Gastrocnemius medialis (tissue), 4 donors: ENCODE measurements at regions not wholly inside any gene's neighbourhood (a gene's known extent, or its start where the extent isn't known, plus 50 kb on each side); places are given as distances from the start of the nearest gene placed in this dataset.
"Not testable (repeated sequence)": the region's sequence is repeated elsewhere in the genome, so short reads cannot be mapped to it uniquely, and the experiment has no call there.

Source experiments
- ATAC-seq, 2 donors: fragments of 150-250 bp; one replicate each; pipeline ENCODE4 v1.9.1; 2016
- DNase-seq, 2 donors: peaks; one replicate each; pipeline ENCODE4 v3.0.0-alpha.2; 2019
- H3K27ac ChIP-seq, 4 donors: fragments of 200-600 bp; sonication (generic); 1 replicate in 1 of 4; 2 replicates in 3 of 4; pipeline ENCODE4 v1.5.1; 2016 to 2018; ENCODE audit warnings: mild to moderate bottlenecking in 2 of 4, moderate library complexity in 1 of 4
- H3K27me3 ChIP-seq, 3 donors: fragments of 200-600 bp; sonication (generic) in 2 of 3; 1 replicate in 1 of 3; 2 replicates in 2 of 3; pipeline versions ENCODE4 v1.5.1 to v1.6.0; 2016 to 2019; ENCODE audit warnings: mild to moderate bottlenecking in 1 of 3, moderate library complexity in 1 of 3
- H3K36me3 ChIP-seq, 2 donors: fragments of 200-600 bp; sonication (generic) in 1 of 2; one replicate each; pipeline ENCODE4 v1.5.1; 2017 to 2018
- H3K4me1 ChIP-seq, 2 donors: fragments of 200-600 bp; sonication (generic) in 1 of 2; one replicate each; pipeline ENCODE4 v1.5.1; 2016 to 2017; ENCODE audit warnings: mild to moderate bottlenecking in 2 of 2
- H3K4me3 ChIP-seq, 4 donors: fragments of 200-600 bp; sonication (generic) in 3 of 4; 1 replicate in 1 of 4; 2 replicates in 3 of 4; pipeline ENCODE4 v1.5.1; 2016 to 2019; ENCODE audit warnings: mild to moderate bottlenecking in 2 of 4
- H3K9me3 ChIP-seq, 3 donors: fragments of 200-600 bp; sonication (generic) in 2 of 3; 1 replicate in 1 of 3; 2 replicates in 2 of 3; pipeline ENCODE4 v1.5.1; 2016 to 2019
- CTCF ChIP-seq, 5 experiments: fragments of 450-650 bp in 3 of 5; fragments of 200-600 bp in 2 of 5; sonication (generic) in 2 of 5; IDR thresholded peaks in 4 of 5; conservative IDR thresholded peaks in 1 of 5; 1 replicate in 4 of 5; 2 replicates in 1 of 5; pipeline ENCODE4 v1.5.1; 2016 to 2019; ENCODE audit warnings: antibody characterized with exemption in 5 of 5, mild to moderate bottlenecking in 3 of 5, moderate library complexity in 3 of 5
- POLR2A ChIP-seq, 2 donors: fragments of 450-650 bp; IDR thresholded peaks; one replicate each; pipeline ENCODE4 v1.6.1; 2017; ENCODE audit warnings: antibody characterized with exemption in 2 of 2, mild to moderate bottlenecking in 2 of 2, moderate library complexity in 2 of 2
- in situ Hi-C, 4 donors: fragments of 200-750 bp; cut with MboI; loops; one replicate each; pipeline versions ENCODE4 v1.15.0 to v1.8.0; 2017; ENCODE audit warnings: low sequenced_read_pairs in 4 of 4
- intact Hi-C: fragments of 100-400 bp; cut with DNase I; formaldehyde crosslinking; loops from one replicate; pipeline ENCODE4 v1.15.1; 2023; ENCODE audit warnings: low total_unique reads

- Histone ChIP-seq H3K27ac (no peak overlapping the region), H3K4me1 (no peaks in the 10 kb centered on the region), H3K36me3 (no peaks in the 10 kb centered on the region), H3K9me3 (no peaks in the 10 kb centered on the region), H3K4me3 (no peak overlapping the region), H3K27me3 (no peaks in the 10 kb centered on the region)
- no peak for TF ChIP-seq CTCF (IDR thresholded peaks at IDR 0.05 in 4 of 5, conservative IDR thresholded peaks at IDR 0.05 in 1 of 5)
- intact Hi-C loops: no loop called here
- ATAC-seq (no peak), DNase-seq (no peak)
- in situ Hi-C loops: no loop called here
These were observed 77.2 kb upstream of the SIPA1L2 start for GRCh38 chr1:232707142-232707541.

DNA sequence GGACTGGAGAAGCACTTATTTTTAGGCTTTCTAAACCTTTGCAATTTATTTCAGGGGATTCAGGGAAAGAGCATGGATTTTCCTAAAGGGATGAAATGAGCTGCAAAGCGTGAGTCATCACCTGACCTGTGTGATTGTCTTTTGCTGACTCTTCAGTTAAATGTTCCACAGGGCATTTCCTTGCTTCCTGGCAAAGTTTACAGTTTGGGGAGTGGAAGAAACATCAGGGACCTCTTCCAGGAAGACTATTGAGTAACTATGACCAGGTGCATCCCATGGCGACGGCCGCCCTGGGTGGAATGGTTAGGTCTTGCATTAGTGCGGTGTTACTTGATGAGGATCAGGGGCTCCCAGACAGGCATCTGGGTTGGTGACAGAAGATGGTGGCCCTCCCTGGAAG is 79.5 kb upstream of the SIPA1L2 start:
- Histone ChIP-seq H3K4me3 (no peak overlapping the region), H3K4me1 (no peaks in the 10 kb centered on the region), H3K27ac (no peak overlapping the region), H3K36me3 (no peaks in the 10 kb centered on the region), H3K9me3 (no peaks in the 10 kb centered on the region), H3K27me3 (no peaks in the 10 kb centered on the region)
- no peak for DNase-seq
- ATAC-seq: no peak
- TF ChIP-seq CTCF (IDR thresholded peaks at IDR 0.05 in 4 of 5, conservative IDR thresholded peaks at IDR 0.05 in 1 of 5) (no peak), POLR2A (IDR thresholded peaks at IDR 0.05) (no peak)
- intact Hi-C loops (no loop called here), in situ Hi-C loops (no loop called here)

DNA sequence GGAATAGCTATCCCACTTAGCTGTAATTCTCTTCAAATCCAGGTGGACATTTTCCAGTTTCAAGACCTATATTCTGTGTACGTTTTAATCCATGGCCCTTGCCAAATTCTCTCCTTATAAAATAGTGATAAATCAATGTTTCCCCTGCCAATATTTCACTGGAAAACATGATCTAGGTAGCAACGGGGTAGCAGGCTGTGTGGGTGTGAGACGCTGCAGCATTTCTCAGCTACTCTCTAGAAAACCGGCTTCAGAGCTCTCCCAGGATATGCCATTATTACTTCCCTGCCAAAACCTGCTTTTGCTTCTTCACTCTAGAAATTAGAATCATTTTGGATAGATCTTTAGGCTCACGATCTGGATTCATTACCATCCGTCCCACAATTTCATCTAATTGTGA is 82.1 kb upstream of the SIPA1L2 start:
- ATAC-seq: no peak
- no peaks in the 10 kb centered on the region for H3K9me3 ChIP-seq
- in situ Hi-C loops (no loop called here), intact Hi-C loops (no loop called here)
- no peaks in the 10 kb centered on the region for H3K4me1 ChIP-seq
- no peak for TF ChIP-seq POLR2A (IDR thresholded peaks at IDR 0.05)
- no peak overlapping the region for H3K27ac ChIP-seq
- no peak overlapping the region for H3K4me3 ChIP-seq
- no peaks in the 10 kb centered on the region for H3K36me3 ChIP-seq
- no peak for DNase-seq
- no peaks in the 10 kb centered on the region for H3K27me3 ChIP-seq

DNA sequence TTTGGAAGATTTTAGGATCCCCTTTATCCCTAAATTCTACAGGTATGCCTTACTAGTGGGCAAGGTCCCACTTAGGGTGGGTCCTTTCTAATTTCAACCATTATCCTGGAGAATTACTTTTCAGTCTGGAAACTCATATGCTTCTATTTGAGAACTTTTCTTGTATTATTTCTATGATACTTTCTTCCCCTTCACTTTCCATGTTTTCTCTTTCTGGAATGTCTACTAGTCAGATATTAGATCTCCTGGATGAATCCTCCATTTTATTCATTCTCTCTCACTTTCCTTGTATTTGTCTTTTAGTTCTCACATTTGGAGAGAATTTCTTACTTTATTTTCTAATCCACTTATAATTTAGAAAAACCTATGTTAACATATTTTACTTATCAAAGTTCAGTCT is 83.9 kb upstream of the SIPA1L2 start:
- TF ChIP-seq CTCF (IDR thresholded peaks at IDR 0.05 in 4 of 5, conservative IDR thresholded peaks at IDR 0.05 in 1 of 5) (no peak), POLR2A (IDR thresholded peaks at IDR 0.05) (no peak)
- no peak for ATAC-seq
- Histone ChIP-seq H3K4me3 (no peak overlapping the region), H3K4me1 (no peaks in the 10 kb centered on the region), H3K27ac (no peak overlapping the region), H3K36me3 (no peaks in the 10 kb centered on the region), H3K27me3 (no peaks in the 10 kb centered on the region), H3K9me3 (no peaks in the 10 kb centered on the region)
- intact Hi-C loops (no loop called here), in situ Hi-C loops (no loop called here)
- no peak for DNase-seq

- intact Hi-C loops (no loop called here), in situ Hi-C loops (no loop called here)
- Histone ChIP-seq H3K9me3 (no peaks in the 10 kb centered on the region), H3K27ac (no peak overlapping the region), H3K27me3 (no peaks in the 10 kb centered on the region), H3K4me1 (no peaks in the 10 kb centered on the region), H3K4me3 (no peak overlapping the region), H3K36me3 (no peaks in the 10 kb centered on the region)
- DNase-seq: no peak
- ATAC-seq: no peak
- TF ChIP-seq POLR2A (IDR thresholded peaks at IDR 0.05) (no peak), CTCF (IDR thresholded peaks at IDR 0.05 in 4 of 5, conservative IDR thresholded peaks at IDR 0.05 in 1 of 5) (no peak)
These were observed 85.2 kb upstream of the SIPA1L2 start for GRCh38 chr1:232715154-232715553.

GRCh38 chr1:232717911-232718310 is 87.3 kb upstream of the MAP10 start:
- H3K4me3 ChIP-seq, H3K36me3 ChIP-seq, H3K27ac ChIP-seq, in situ Hi-C loops, DNase-seq, H3K27me3 ChIP-seq, ATAC-seq, intact Hi-C loops, H3K9me3 ChIP-seq, H3K4me1 ChIP-seq: not testable (repeated sequence)
